ENCODE measurements at regions not wholly inside any gene's neighbourhood (a gene's known extent, or its start where the extent isn't known, plus 50 kb on each side); places are given as distances from the start of the nearest gene placed in this dataset.
"Not testable (repeated sequence)": the region's sequence is repeated elsewhere in the genome, so short reads cannot be mapped to it uniquely, and the experiment has no call there.

GRCh38 chr2:89767572-89768435, 1076.3 kb downstream of the RPIA start:
- no peaks in the 10 kb centered on the region for H3K4me1 Mint-ChIP-seq (ENCODE audit: low read depth)
- intact Hi-C loops (cut with micrococcal nuclease), result no loop called here
- H3K27me3 Mint-ChIP-seq, result peaks cover 37% of the 10 kb centered on the region
- H3K27ac Mint-ChIP-seq, result no peak overlapping the region
- peaks cover 24% of the 10 kb centered on the region for H3K9me3 Mint-ChIP-seq
- H3K36me3 Mint-ChIP-seq (ENCODE audit: low read depth), result no peaks in the 10 kb centered on the region
- H3K4me3 Mint-ChIP-seq, result no peak overlapping the region

GRCh38 chr2:89775885-89776284, 1084.4 kb downstream of the RPIA start:
- peaks cover 87% of the 10 kb centered on the region for H3K9me3 Mint-ChIP-seq
- no peaks in the 10 kb centered on the region for H3K4me1 Mint-ChIP-seq (ENCODE audit: low read depth)
- intact Hi-C loops (cut with micrococcal nuclease), result no loop called here
- no peak overlapping the region for H3K4me3 Mint-ChIP-seq
- no peaks in the 10 kb centered on the region for H3K27me3 Mint-ChIP-seq
- no peaks in the 10 kb centered on the region for H3K36me3 Mint-ChIP-seq (ENCODE audit: low read depth)
- no peak overlapping the region for H3K27ac Mint-ChIP-seq

GRCh38 chr2:89780318-89780717, 1088.8 kb downstream of the RPIA start:
- no peak overlapping the region for H3K4me3 Mint-ChIP-seq
- H3K27me3 Mint-ChIP-seq, result no peaks in the 10 kb centered on the region
- H3K4me1 Mint-ChIP-seq (ENCODE audit: low read depth), result no peaks in the 10 kb centered on the region
- intact Hi-C loops (cut with micrococcal nuclease), result no loop called here
- no peaks in the 10 kb centered on the region for H3K36me3 Mint-ChIP-seq (ENCODE audit: low read depth)
- no peak overlapping the region for H3K27ac Mint-ChIP-seq
- H3K9me3 Mint-ChIP-seq, result peaks cover 100% of the 10 kb centered on the region

GRCh38 chr2:89781962-89782361, 1090.5 kb downstream of the RPIA start:
- peaks cover 96% of the 10 kb centered on the region for H3K9me3 Mint-ChIP-seq
- intact Hi-C loops (cut with micrococcal nuclease), result no loop called here

GRCh38 chr2:89784960-89785359, 1093.5 kb downstream of the RPIA start:
- Mint-ChIP-seq H3K4me1 (ENCODE audit: low read depth) (no peaks in the 10 kb centered on the region), H3K9me3 (peaks cover 96% of the 10 kb centered on the region), H3K36me3 (ENCODE audit: low read depth) (no peaks in the 10 kb centered on the region), H3K27ac (no peak overlapping the region), H3K4me3 (no peak overlapping the region), H3K27me3 (no peaks in the 10 kb centered on the region)
- intact Hi-C loops (cut with micrococcal nuclease), result no loop called here

More at GRCh38 chr2:89781962-89782361, 1090.5 kb downstream of the RPIA start:
- Mint-ChIP-seq H3K27me3 (no peaks in the 10 kb centered on the region), H3K4me3 (no peak overlapping the region), H3K27ac (no peak overlapping the region), H3K4me1 (ENCODE audit: low read depth) (no peaks in the 10 kb centered on the region), H3K36me3 (ENCODE audit: low read depth) (no peaks in the 10 kb centered on the region)

- H3K36me3 Mint-ChIP-seq (ENCODE audit: low read depth); H3K4me3 Mint-ChIP-seq; intact Hi-C loops (cut with micrococcal nuclease); H3K27me3 Mint-ChIP-seq; H3K27ac Mint-ChIP-seq; H3K4me1 Mint-ChIP-seq (ENCODE audit: low read depth): not testable (repeated sequence)
- H3K9me3 Mint-ChIP-seq, result peaks cover 96% of the 10 kb centered on the region
Measured at GRCh38 chr2:89785528-89785927, 1094.1 kb downstream of the RPIA start.

- H3K4me1 Mint-ChIP-seq (ENCODE audit: low read depth); H3K27ac Mint-ChIP-seq; intact Hi-C loops (cut with micrococcal nuclease); H3K36me3 Mint-ChIP-seq (ENCODE audit: low read depth); H3K27me3 Mint-ChIP-seq; H3K4me3 Mint-ChIP-seq: not testable (repeated sequence)
- peaks cover 96% of the 10 kb centered on the region for H3K9me3 Mint-ChIP-seq
Measured at GRCh38 chr2:89786642-89787041, 1095.2 kb downstream of the RPIA start.

- H3K4me1 Mint-ChIP-seq (ENCODE audit: low read depth); H3K36me3 Mint-ChIP-seq (ENCODE audit: low read depth); H3K4me3 Mint-ChIP-seq; H3K27me3 Mint-ChIP-seq; H3K27ac Mint-ChIP-seq; intact Hi-C loops (cut with micrococcal nuclease): not testable (repeated sequence)
- peaks cover 94% of the 10 kb centered on the region for H3K9me3 Mint-ChIP-seq
Measured at GRCh38 chr2:89795530-89795929, 1104.1 kb downstream of the RPIA start.

- H3K36me3 Mint-ChIP-seq (ENCODE audit: low read depth), result no peaks in the 10 kb centered on the region
- H3K9me3 Mint-ChIP-seq, result peaks cover 94% of the 10 kb centered on the region
Measured at GRCh38 chr2:89797320-89798038, 1106.0 kb downstream of the RPIA start.

GRCh38 chr2:89801207-89801606, 1109.7 kb downstream of the RPIA start:
- H3K9me3 Mint-ChIP-seq, result peaks cover 100% of the 10 kb centered on the region
- not testable (repeated sequence) for H3K27me3 Mint-ChIP-seq, H3K4me3 Mint-ChIP-seq

More at GRCh38 chr2:89797320-89798038, 1106.0 kb downstream of the RPIA start:
- intact Hi-C loops (cut with micrococcal nuclease), result no loop called here
- no peaks in the 10 kb centered on the region for H3K27me3 Mint-ChIP-seq
- H3K4me1 Mint-ChIP-seq (ENCODE audit: low read depth), result no peaks in the 10 kb centered on the region
- H3K27ac Mint-ChIP-seq, result no peak overlapping the region
- no peak overlapping the region for H3K4me3 Mint-ChIP-seq

GRCh38 chr2:89806363-89806762, 1114.9 kb downstream of the RPIA start:
- H3K36me3 Mint-ChIP-seq (ENCODE audit: low read depth); H3K27ac Mint-ChIP-seq; intact Hi-C loops (cut with micrococcal nuclease); H3K4me1 Mint-ChIP-seq (ENCODE audit: low read depth); H3K27me3 Mint-ChIP-seq; H3K4me3 Mint-ChIP-seq: not testable (repeated sequence)
- peaks cover 75% of the 10 kb centered on the region for H3K9me3 Mint-ChIP-seq

More at GRCh38 chr2:89801207-89801606, 1109.7 kb downstream of the RPIA start:
- H3K4me1 Mint-ChIP-seq (ENCODE audit: low read depth); H3K36me3 Mint-ChIP-seq (ENCODE audit: low read depth); H3K27ac Mint-ChIP-seq; intact Hi-C loops (cut with micrococcal nuclease): not testable (repeated sequence)

- intact Hi-C loops (cut with micrococcal nuclease), result no loop called here
- H3K4me1 Mint-ChIP-seq (ENCODE audit: low read depth), result no peaks in the 10 kb centered on the region
- no peaks in the 10 kb centered on the region for H3K27me3 Mint-ChIP-seq
- H3K36me3 Mint-ChIP-seq (ENCODE audit: low read depth), result no peaks in the 10 kb centered on the region
- H3K27ac Mint-ChIP-seq, result no peak overlapping the region
- H3K4me3 Mint-ChIP-seq, result no peak overlapping the region
- peaks cover 26% of the 10 kb centered on the region for H3K9me3 Mint-ChIP-seq
Measured at GRCh38 chr2:89811295-89811694, 1119.8 kb downstream of the RPIA start.

GRCh38 chr2:89811910-89812309, 1120.4 kb downstream of the RPIA start:
- intact Hi-C loops (cut with micrococcal nuclease); H3K4me3 Mint-ChIP-seq; H3K36me3 Mint-ChIP-seq (ENCODE audit: low read depth); H3K4me1 Mint-ChIP-seq (ENCODE audit: low read depth); H3K27ac Mint-ChIP-seq; H3K27me3 Mint-ChIP-seq: not testable (repeated sequence)
- peaks cover 20% of the 10 kb centered on the region for H3K9me3 Mint-ChIP-seq

GRCh38 chr2:89814359-89814758, 1122.9 kb downstream of the RPIA start:
- H3K4me3 Mint-ChIP-seq; H3K27ac Mint-ChIP-seq; H3K9me3 Mint-ChIP-seq; H3K27me3 Mint-ChIP-seq; intact Hi-C loops (cut with micrococcal nuclease); H3K4me1 Mint-ChIP-seq (ENCODE audit: low read depth); H3K36me3 Mint-ChIP-seq (ENCODE audit: low read depth): not testable (repeated sequence)

Measured in dendritic cell treated with granulocyte-macrophage colony-stimulating factor and Interleukin-4, amounts not matched to agents 40 ng/mL and 50 ng/mL, for 4 days (primary cell).